ENCODE measurements at regions not wholly inside any gene's neighbourhood (a gene's known extent, or its start where the extent isn't known, plus 50 kb on each side); places are given as distances from the start of the nearest gene placed in this dataset.

DNA sequence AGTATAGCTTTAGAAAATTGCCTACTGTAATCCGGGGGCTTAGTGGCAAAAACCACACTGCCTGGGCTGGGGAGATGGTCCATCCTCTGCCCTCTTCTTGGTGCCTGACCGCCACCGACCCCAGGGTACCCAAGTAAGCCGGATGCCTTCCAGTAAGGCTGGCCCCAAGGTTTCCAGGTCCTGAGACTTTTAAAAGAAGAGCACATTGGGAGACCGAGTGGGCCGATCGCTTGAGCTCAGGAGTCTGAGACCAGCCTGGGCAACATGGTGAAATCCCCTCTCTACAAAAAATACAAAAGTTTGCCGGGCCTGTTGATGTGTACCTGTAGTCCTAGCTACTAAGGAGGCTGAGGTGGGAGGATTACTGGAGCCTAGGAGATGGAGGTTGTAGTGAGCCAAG is 406.7 kb upstream of the IRX4 start:
- Histone ChIP-seq H3K9me3 (ENCODE audit: control extremely low read depth in 1 of 5, control insufficient read depth in 4 of 5, insufficient read depth in 2 of 5, low read depth in 1 of 5, low read length in 4 of 5) (peaks cover 0 to 3% (median 0%) of the 10 kb centered on the region in 5 experiments), H3K36me3 (ENCODE audit: control insufficient read depth in 4 of 4, insufficient read depth in 4 of 4, low read length in 3 of 4) (no peaks in the 10 kb centered on the region), H3K27ac (ENCODE audit: insufficient read depth in 1 of 2, low read depth in 1 of 2, low read length in 2 of 2, poor library complexity in 1 of 2, severe bottlenecking in 2 of 2) (no peak overlapping the region), H3K4me3 (ENCODE audit: control insufficient read depth in 1 of 7, extremely low read depth in 1 of 7, insufficient read depth in 4 of 7, low read depth in 2 of 7, low read length in 6 of 7) (no peak overlapping the region), H3K27me3 (replicated peaks in 2 of 5; ENCODE audit: control insufficient read depth in 4 of 5, insufficient read depth in 5 of 5, low read length in 4 of 5) (no peaks in the 10 kb centered on the region), H3K4me1 (ENCODE audit: control extremely low read depth in 1 of 4, control insufficient read depth in 4 of 4, insufficient read depth in 4 of 4, low read length in 3 of 4) (no peaks in the 10 kb centered on the region)
- WGBS (ENCODE audit: insufficient coverage), result 100% methylated on average over 4 of the region's 8 CpGs
- CTCF ChIA-PET, result no interaction called here
- DNase-seq, result no peak
- POLR2A ChIA-PET, result no interaction called here

DNA sequence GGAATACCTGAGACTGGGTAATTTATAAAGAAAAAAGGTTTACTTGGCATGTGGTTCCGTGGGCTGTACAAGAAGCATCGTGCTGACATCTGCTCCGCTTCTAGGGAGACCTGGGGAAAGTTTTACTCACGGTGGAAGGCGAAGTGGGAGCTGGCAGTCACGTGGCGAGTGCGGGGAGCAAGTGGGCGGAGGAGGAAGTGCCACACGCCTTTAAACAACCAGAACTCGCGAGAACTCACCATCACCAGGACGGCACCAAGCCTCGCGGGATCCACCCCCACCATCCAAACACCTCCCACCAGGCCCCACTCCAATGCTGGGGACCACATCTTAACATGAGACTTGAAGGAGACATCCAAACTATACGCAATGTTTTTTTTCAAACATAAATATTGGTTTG is 406.2 kb upstream of the IRX4 start:
- Histone ChIP-seq H3K4me1 (ENCODE audit: control extremely low read depth in 1 of 4, control insufficient read depth in 4 of 4, insufficient read depth in 4 of 4, low read length in 3 of 4) (no peaks in the 10 kb centered on the region), H3K27ac (ENCODE audit: insufficient read depth in 1 of 2, low read depth in 1 of 2, low read length in 2 of 2, poor library complexity in 1 of 2, severe bottlenecking in 2 of 2) (no peak overlapping the region), H3K27me3 (replicated peaks in 2 of 5; ENCODE audit: control insufficient read depth in 4 of 5, insufficient read depth in 5 of 5, low read length in 4 of 5) (no peaks in the 10 kb centered on the region), H3K9me3 (ENCODE audit: control extremely low read depth in 1 of 5, control insufficient read depth in 4 of 5, insufficient read depth in 2 of 5, low read depth in 1 of 5, low read length in 4 of 5) (peaks cover 0 to 3% (median 0%) of the 10 kb centered on the region in 5 experiments), H3K4me3 (ENCODE audit: control insufficient read depth in 1 of 7, extremely low read depth in 1 of 7, insufficient read depth in 4 of 7, low read depth in 2 of 7, low read length in 6 of 7) (no peak overlapping the region), H3K36me3 (ENCODE audit: control insufficient read depth in 4 of 4, insufficient read depth in 4 of 4, low read length in 3 of 4) (no peaks in the 10 kb centered on the region)
- DNase-seq, result no peak
- WGBS (ENCODE audit: insufficient coverage), result 83% methylated on average over 16 of the region's 16 CpGs
- CTCF ChIA-PET, result no interaction called here
- POLR2A ChIA-PET, result no interaction called here

DNA sequence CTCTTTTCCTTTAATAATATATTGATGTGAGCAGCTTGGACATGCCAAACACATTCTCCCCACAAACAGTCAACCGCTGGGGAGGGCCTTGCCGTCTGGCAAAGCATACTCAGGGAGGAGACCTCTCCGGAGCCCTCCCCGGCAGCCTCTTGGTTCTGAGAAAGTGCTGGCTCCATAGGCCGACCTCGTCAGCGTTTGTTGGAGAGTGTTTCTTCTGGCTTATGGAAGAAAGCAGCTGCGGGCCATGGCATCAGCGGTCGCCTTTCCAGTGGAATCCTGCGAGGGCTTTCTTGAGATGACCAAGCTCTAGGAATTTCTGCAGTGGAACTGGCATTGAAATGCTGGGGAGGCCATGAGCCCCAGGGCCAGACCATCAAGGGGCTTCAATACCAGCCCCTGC is 405.7 kb upstream of the IRX4 start:
- Histone ChIP-seq H3K27me3 (replicated peaks in 2 of 5; ENCODE audit: control insufficient read depth in 4 of 5, insufficient read depth in 5 of 5, low read length in 4 of 5) (no peaks in the 10 kb centered on the region), H3K4me3 (ENCODE audit: control insufficient read depth in 1 of 7, extremely low read depth in 1 of 7, insufficient read depth in 4 of 7, low read depth in 2 of 7, low read length in 6 of 7) (no peak overlapping the region), H3K9me3 (ENCODE audit: control extremely low read depth in 1 of 5, control insufficient read depth in 4 of 5, insufficient read depth in 2 of 5, low read depth in 1 of 5, low read length in 4 of 5) (peaks cover 0 to 3% (median 0%) of the 10 kb centered on the region in 5 experiments), H3K27ac (ENCODE audit: insufficient read depth in 1 of 2, low read depth in 1 of 2, low read length in 2 of 2, poor library complexity in 1 of 2, severe bottlenecking in 2 of 2) (no peak overlapping the region), H3K36me3 (ENCODE audit: control insufficient read depth in 4 of 4, insufficient read depth in 4 of 4, low read length in 3 of 4) (no peaks in the 10 kb centered on the region), H3K4me1 (ENCODE audit: control extremely low read depth in 1 of 4, control insufficient read depth in 4 of 4, insufficient read depth in 4 of 4, low read length in 3 of 4) (no peaks in the 10 kb centered on the region)
- POLR2A ChIA-PET, result no interaction called here
- WGBS (ENCODE audit: insufficient coverage), result 94% methylated on average over 7 of the region's 11 CpGs
- CTCF ChIA-PET, result no interaction called here
- no peak for DNase-seq

DNA sequence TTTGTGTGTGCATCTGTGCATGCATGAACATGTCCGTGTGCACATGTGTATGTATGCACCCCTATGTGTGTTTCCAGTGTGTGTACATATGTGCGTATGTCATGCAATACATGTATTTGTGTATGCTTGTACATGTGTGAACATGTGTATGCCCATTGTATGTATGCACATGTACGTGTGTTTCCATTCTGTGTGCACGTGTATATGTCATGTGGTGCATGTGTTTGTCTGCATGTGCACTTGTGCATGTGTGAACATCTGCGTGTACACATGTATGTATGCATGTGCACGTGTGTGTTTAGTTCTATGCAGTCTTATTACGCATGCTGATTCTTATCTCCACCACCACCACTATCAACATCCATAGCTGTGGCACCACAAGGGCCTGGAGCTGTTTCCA is 403.5 kb upstream of the IRX4 start:
- H3K9me3 ChIP-seq (ENCODE audit: control extremely low read depth in 1 of 5, control insufficient read depth in 4 of 5, insufficient read depth in 2 of 5, low read depth in 1 of 5, low read length in 4 of 5), result no peaks in the 10 kb centered on the region
- POLR2A ChIA-PET, result no interaction called here
- no peaks in the 10 kb centered on the region for H3K27me3 ChIP-seq (replicated peaks in 2 of 5; ENCODE audit: control insufficient read depth in 4 of 5, insufficient read depth in 5 of 5, low read length in 4 of 5)
- no peak for DNase-seq
- H3K27ac ChIP-seq (ENCODE audit: insufficient read depth in 1 of 2, low read depth in 1 of 2, low read length in 2 of 2, poor library complexity in 1 of 2, severe bottlenecking in 2 of 2), result no peak overlapping the region
- H3K4me3 ChIP-seq (ENCODE audit: control insufficient read depth in 1 of 7, extremely low read depth in 1 of 7, insufficient read depth in 4 of 7, low read depth in 2 of 7, low read length in 6 of 7), result no peak overlapping the region
- no peaks in the 10 kb centered on the region for H3K36me3 ChIP-seq (ENCODE audit: control insufficient read depth in 4 of 4, insufficient read depth in 4 of 4, low read length in 3 of 4)
- H3K4me1 ChIP-seq (ENCODE audit: control extremely low read depth in 1 of 4, control insufficient read depth in 4 of 4, insufficient read depth in 4 of 4, low read length in 3 of 4), result no peaks in the 10 kb centered on the region
- CTCF ChIA-PET, result no interaction called here
- WGBS (ENCODE audit: insufficient coverage), result 87% methylated on average over 4 of the region's 7 CpGs

DNA sequence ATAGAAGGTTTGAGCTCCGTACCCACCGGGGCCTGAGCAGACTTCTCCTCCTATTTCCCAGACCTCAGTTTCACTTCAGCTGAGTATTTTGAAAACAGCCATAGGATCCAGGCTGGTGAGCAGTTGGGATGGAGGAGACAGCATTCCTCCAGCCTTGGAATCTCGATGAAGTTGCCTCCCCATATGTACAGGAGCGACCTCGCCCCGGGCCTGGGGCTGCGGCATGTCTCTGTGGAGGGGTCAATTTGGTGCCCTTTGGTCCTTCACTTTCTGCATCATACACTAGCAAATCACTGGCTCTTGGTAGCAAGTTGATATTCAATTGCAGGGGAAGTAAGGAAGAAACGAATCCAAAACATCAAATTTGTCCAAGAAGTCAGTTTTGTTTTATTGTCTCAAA is 402.0 kb upstream of the IRX4 start:
- POLR2A ChIA-PET, result no interaction called here
- DNase-seq, result no peak
- H3K27ac ChIP-seq (ENCODE audit: insufficient read depth in 1 of 2, low read depth in 1 of 2, low read length in 2 of 2, poor library complexity in 1 of 2, severe bottlenecking in 2 of 2), result no peak overlapping the region
- H3K36me3 ChIP-seq (ENCODE audit: control insufficient read depth in 4 of 4, insufficient read depth in 4 of 4, low read length in 3 of 4), result no peaks in the 10 kb centered on the region
- no peak overlapping the region for H3K4me3 ChIP-seq (ENCODE audit: control insufficient read depth in 1 of 7, extremely low read depth in 1 of 7, insufficient read depth in 4 of 7, low read depth in 2 of 7, low read length in 6 of 7)
- no peaks in the 10 kb centered on the region for H3K4me1 ChIP-seq (ENCODE audit: control extremely low read depth in 1 of 4, control insufficient read depth in 4 of 4, insufficient read depth in 4 of 4, low read length in 3 of 4)
- H3K9me3 ChIP-seq (ENCODE audit: control extremely low read depth in 1 of 5, control insufficient read depth in 4 of 5, insufficient read depth in 2 of 5, low read depth in 1 of 5, low read length in 4 of 5), result no peaks in the 10 kb centered on the region
- no peaks in the 10 kb centered on the region for H3K27me3 ChIP-seq (replicated peaks in 2 of 5; ENCODE audit: control insufficient read depth in 4 of 5, insufficient read depth in 5 of 5, low read length in 4 of 5)
- CTCF ChIA-PET, result no interaction called here
- 93% methylated on average over 8 of the region's 8 CpGs for whole genome bisulfite sequencing (ENCODE audit: insufficient coverage)

DNA sequence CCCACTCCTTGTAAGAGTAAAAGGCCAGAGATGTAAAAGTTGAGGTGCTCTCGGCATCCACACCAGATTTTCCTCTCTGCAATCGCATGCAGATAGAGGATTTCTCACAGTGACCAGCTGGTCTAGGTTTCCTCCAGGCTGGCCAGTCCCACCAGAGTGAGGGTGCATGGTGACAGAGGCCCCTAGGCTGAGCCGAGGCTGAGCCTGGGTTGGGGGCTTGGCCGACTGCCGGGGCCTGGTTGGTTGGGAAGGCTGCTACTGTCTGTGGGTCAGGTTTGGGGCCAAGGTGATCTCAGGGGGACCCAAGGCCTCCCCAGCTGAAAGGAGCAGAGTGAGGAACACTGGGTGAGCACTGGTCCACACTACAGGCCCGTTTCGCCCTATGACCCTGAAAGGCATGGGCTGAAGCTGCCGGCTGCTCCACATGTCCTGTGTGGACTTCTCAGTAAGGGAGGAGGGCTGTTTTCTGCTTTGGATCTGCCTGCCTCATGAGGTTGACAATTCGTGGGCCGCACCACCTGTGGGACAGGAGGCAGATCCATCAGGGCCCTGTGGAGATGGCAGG is 400.8 kb upstream of the IRX4 start:
- no peak overlapping the region for H3K27ac ChIP-seq (ENCODE audit: insufficient read depth in 1 of 2, low read depth in 1 of 2, low read length in 2 of 2, poor library complexity in 1 of 2, severe bottlenecking in 2 of 2)
- 93% methylated on average over 9 of the region's 10 CpGs for WGBS (ENCODE audit: insufficient coverage)
- no peak overlapping the region for H3K4me3 ChIP-seq (ENCODE audit: control insufficient read depth in 1 of 7, extremely low read depth in 1 of 7, insufficient read depth in 4 of 7, low read depth in 2 of 7, low read length in 6 of 7)
- ChIA-PET POLR2A (no interaction called here), CTCF (no interaction called here)
- H3K4me1 ChIP-seq (ENCODE audit: control extremely low read depth in 1 of 4, control insufficient read depth in 4 of 4, insufficient read depth in 4 of 4, low read length in 3 of 4), result no peaks in the 10 kb centered on the region
- no peaks in the 10 kb centered on the region for H3K9me3 ChIP-seq (ENCODE audit: control extremely low read depth in 1 of 5, control insufficient read depth in 4 of 5, insufficient read depth in 2 of 5, low read depth in 1 of 5, low read length in 4 of 5)
- no peaks in the 10 kb centered on the region for H3K27me3 ChIP-seq (replicated peaks in 2 of 5; ENCODE audit: control insufficient read depth in 4 of 5, insufficient read depth in 5 of 5, low read length in 4 of 5)
- H3K36me3 ChIP-seq (ENCODE audit: control insufficient read depth in 4 of 4, insufficient read depth in 4 of 4, low read length in 3 of 4), result no peaks in the 10 kb centered on the region
- no peak for DNase-seq

DNA sequence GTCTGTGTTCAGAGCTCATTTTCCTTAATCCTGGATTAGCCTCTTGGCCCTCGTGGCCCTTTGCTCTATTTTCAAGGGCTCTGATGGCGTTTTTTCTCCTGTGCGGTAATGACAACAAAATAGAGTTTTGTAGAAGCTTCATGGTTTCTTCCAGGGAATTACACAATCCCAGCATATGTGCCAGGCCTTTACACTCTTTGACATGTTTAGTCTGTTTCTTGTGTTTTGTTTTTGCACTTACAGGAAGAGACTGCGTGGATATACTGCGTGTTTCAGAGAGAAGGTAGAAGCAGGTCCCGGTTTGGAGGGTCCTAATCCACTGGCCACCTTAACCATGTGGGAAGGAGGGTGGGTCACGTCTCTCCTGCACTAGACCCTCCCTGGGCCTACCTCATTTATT is 400.2 kb upstream of the IRX4 start:
- no peaks in the 10 kb centered on the region for H3K9me3 ChIP-seq (ENCODE audit: control extremely low read depth in 1 of 5, control insufficient read depth in 4 of 5, insufficient read depth in 2 of 5, low read depth in 1 of 5, low read length in 4 of 5)
- no peaks in the 10 kb centered on the region for H3K36me3 ChIP-seq (ENCODE audit: control insufficient read depth in 4 of 4, insufficient read depth in 4 of 4, low read length in 3 of 4)
- CTCF ChIA-PET, result interaction anchor here (1.0 kb wide), 1 partner anchor 45 kb away, joined by 3 read pairs; no protein-coding TSS in a partner anchor
- 94% methylated on average over 5 of the region's 7 CpGs for WGBS (ENCODE audit: insufficient coverage)
- H3K4me1 ChIP-seq (ENCODE audit: control extremely low read depth in 1 of 4, control insufficient read depth in 4 of 4, insufficient read depth in 4 of 4, low read length in 3 of 4), result no peaks in the 10 kb centered on the region
- DNase-seq, result no peak
- H3K27me3 ChIP-seq (replicated peaks in 2 of 5; ENCODE audit: control insufficient read depth in 4 of 5, insufficient read depth in 5 of 5, low read length in 4 of 5), result no peaks in the 10 kb centered on the region
- POLR2A ChIA-PET, result no interaction called here
- H3K4me3 ChIP-seq (ENCODE audit: control insufficient read depth in 1 of 7, extremely low read depth in 1 of 7, insufficient read depth in 4 of 7, low read depth in 2 of 7, low read length in 6 of 7), result no peak overlapping the region
- H3K27ac ChIP-seq (ENCODE audit: insufficient read depth in 1 of 2, low read depth in 1 of 2, low read length in 2 of 2, poor library complexity in 1 of 2, severe bottlenecking in 2 of 2), result no peak overlapping the region
